GM19240 (cell line): ENCODE measurements at regions not wholly inside any gene's neighbourhood (a gene's known extent, or its start where the extent isn't known, plus 50 kb on each side); places are given as distances from the start of the nearest gene placed in this dataset.
"Not testable (repeated sequence)": the region's sequence is repeated elsewhere in the genome, so short reads cannot be mapped to it uniquely, and the experiment has no call there.

Source experiments
- DNase-seq: peaks from one replicate; pipeline ENCODE4 v3.0.0; 2011; ENCODE audit warnings: low spot score; ENCODE audit not compliant: insufficient read length

- no peak for DNase-seq
These were observed 141.1 kb downstream of the NDUFA12 start for GRCh38 chr12:94862421-94862820.

GRCh38 chr12:94856324-94856723 is 147.2 kb downstream of the NDUFA12 start:
- no peak for DNase-seq

- no peak for DNase-seq
These were observed 147.6 kb downstream of the NDUFA12 start for GRCh38 chr12:94855853-94856252.

- no peak for DNase-seq
These were observed 152.0 kb downstream of the NDUFA12 start for GRCh38 chr12:94851396-94852028.

- DNase-seq: no peak
These were observed 154.0 kb downstream of the NDUFA12 start for GRCh38 chr12:94849411-94849976.

- DNase-seq: no peak
These were observed 154.5 kb downstream of the NDUFA12 start for GRCh38 chr12:94848966-94849365.

- DNase-seq: no peak
These were observed 158.4 kb downstream of the NDUFA12 start for GRCh38 chr12:94845110-94845509.

- no peak for DNase-seq
These were observed 159.0 kb downstream of the NDUFA12 start for GRCh38 chr12:94844452-94844851.

GRCh38 chr12:94841904-94842610 is 161.4 kb downstream of the NDUFA12 start:
- no peak for DNase-seq

- DNase-seq: no peak
These were observed 162.3 kb downstream of the NDUFA12 start for GRCh38 chr12:94841177-94841576.

- no peak for DNase-seq
These were observed 164.2 kb downstream of the NDUFA12 start for GRCh38 chr12:94839347-94839746.

- not testable (repeated sequence) for DNase-seq
These were observed 166.4 kb downstream of the NDUFA12 start for GRCh38 chr12:94836952-94837670.

- DNase-seq: no peak
These were observed 169.4 kb downstream of the NDUFA12 start for GRCh38 chr12:94834036-94834625.

- no peak for DNase-seq
These were observed 170.5 kb downstream of the NDUFA12 start for GRCh38 chr12:94832780-94833681.

- DNase-seq: no peak
These were observed 171.4 kb downstream of the NDUFA12 start for GRCh38 chr12:94832105-94832504.

- DNase-seq: peak; percentile 70
These were observed 172.3 kb downstream of the NDUFA12 start for GRCh38 chr12:94831081-94831751.

GRCh38 chr12:94829552-94829951 is 173.9 kb downstream of the NDUFA12 start:
- no peak for DNase-seq

GRCh38 chr12:94819011-94819410 is 168.7 kb upstream of the TMCC3 start:
- no peak for DNase-seq

GRCh38 chr12:94817695-94818075 is 167.3 kb upstream of the TMCC3 start:
- no peak for DNase-seq

GRCh38 chr12:94817201-94817600 is 166.8 kb upstream of the TMCC3 start:
- DNase-seq: not testable (repeated sequence)
